ENCODE measurements at regions not wholly inside any gene's neighbourhood (a gene's known extent, or its start where the extent isn't known, plus 50 kb on each side); places are given as distances from the start of the nearest gene placed in this dataset.

DNA sequence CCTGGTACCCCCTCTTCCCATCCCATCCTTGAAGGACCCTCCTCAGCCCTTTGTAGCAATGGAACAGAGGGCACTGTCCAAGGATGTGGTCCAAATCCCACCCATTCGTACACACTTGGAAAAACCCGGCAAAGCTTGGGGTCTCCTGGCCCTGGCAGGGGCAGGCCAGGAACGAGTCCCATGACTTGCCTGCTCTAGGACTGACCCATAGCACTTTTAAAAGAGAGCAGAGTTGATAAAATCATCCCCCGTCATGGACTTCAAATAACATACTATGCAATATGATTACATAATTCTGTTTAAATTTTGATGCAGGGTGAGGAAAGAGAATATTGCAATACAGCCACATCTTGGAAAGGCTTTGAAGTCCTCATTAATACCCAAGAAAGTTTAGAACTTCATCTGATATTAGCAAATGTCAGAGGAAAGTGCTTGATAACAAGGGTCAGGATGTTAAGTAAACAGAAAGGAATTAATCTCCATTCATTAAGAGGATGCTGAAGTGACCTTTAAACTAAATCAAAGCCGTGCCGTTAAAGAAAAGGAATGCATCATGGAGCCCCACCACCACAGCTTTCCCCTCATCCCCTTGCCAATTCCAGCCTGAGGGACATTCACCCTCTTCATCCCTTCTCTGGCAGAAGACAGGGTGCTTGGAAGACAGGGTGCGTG is 60.7 kb upstream of the NXT1 start:
- CTCF ChIA-PET = no interaction called here
- POLR2A ChIA-PET = interaction anchor here (1.1 kb wide), 1 partner anchor 60 kb away, joined by 3 read pairs; the partner anchor contains the start of gene NXT1
- TF ChIP-seq HDGF (IDR thresholded peaks at IDR 0.05; ENCODE audit: borderline replicate concordance) (no peak), FOXA1 (IDR thresholded peaks at IDR 0.05) (no peak), NFRKB (IDR thresholded peaks at IDR 0.05) (no peak), ARNT (IDR thresholded peaks at IDR 0.05) (no peak), FOXK2 (IDR thresholded peaks at IDR 0.05) (no peak), TARDBP (IDR thresholded peaks at IDR 0.05) (no peak), FOXM1 (IDR thresholded peaks at IDR 0.05; ENCODE audit: borderline replicate concordance) (no peak), CTBP1 (IDR thresholded peaks at IDR 0.05; ENCODE audit: borderline replicate concordance) (no peak), LEF1 (IDR thresholded peaks at IDR 0.05; ENCODE audit: borderline replicate concordance) (no peak), ZNF384 (IDR thresholded peaks at IDR 0.05) (no peak)
- TF ChIP-seq, protein P1, sequence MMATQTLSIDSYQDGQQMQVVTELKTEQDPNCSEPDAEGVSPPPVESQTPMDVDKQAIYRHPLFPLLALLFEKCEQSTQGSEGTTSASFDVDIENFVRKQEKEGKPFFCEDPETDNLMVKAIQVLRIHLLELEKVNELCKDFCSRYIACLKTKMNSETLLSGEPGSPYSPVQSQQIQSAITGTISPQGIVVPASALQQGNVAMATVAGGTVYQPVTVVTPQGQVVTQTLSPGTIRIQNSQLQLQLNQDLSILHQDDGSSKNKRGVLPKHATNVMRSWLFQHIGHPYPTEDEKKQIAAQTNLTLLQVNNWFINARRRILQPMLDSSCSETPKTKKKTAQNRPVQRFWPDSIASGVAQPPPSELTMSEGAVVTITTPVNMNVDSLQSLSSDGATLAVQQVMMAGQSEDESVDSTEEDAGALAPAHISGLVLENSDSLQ (IDR thresholded peaks at IDR 0.05) = no peak
- DNase-seq (ENCODE audit: extremely low spot score) = no peak

DNA sequence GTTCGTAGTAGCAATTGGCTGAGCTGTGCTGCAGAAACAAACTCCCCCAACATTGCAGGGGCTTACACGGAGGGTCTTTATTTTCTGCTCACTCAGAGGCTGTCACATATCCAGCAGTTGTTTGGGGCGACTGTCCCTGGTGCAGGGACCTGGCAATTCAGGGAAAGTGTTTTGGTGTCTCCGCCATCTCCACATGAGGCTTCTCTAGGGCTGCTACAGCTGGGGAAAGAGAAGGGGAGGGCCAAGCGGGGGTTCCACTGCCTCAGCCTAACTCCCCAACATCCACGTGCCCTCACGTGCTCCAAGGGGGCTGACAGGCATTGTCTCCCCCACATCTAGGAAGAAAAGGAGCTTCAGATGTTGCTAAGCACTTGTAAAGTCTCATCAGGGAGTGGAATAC is 61.3 kb upstream of the NXT1 start:
- CTCF ChIA-PET = no interaction called here
- DNase-seq (ENCODE audit: extremely low spot score) = no peak
- POLR2A ChIA-PET = no interaction called here
- TF ChIP-seq SUZ12 (IDR thresholded peaks at IDR 0.05) = no peak
- no peak for TF ChIP-seq NFRKB (IDR thresholded peaks at IDR 0.05)
- TF ChIP-seq BHLHE40 (IDR thresholded peaks at IDR 0.05; ENCODE audit: borderline replicate concordance) = no peak

DNA sequence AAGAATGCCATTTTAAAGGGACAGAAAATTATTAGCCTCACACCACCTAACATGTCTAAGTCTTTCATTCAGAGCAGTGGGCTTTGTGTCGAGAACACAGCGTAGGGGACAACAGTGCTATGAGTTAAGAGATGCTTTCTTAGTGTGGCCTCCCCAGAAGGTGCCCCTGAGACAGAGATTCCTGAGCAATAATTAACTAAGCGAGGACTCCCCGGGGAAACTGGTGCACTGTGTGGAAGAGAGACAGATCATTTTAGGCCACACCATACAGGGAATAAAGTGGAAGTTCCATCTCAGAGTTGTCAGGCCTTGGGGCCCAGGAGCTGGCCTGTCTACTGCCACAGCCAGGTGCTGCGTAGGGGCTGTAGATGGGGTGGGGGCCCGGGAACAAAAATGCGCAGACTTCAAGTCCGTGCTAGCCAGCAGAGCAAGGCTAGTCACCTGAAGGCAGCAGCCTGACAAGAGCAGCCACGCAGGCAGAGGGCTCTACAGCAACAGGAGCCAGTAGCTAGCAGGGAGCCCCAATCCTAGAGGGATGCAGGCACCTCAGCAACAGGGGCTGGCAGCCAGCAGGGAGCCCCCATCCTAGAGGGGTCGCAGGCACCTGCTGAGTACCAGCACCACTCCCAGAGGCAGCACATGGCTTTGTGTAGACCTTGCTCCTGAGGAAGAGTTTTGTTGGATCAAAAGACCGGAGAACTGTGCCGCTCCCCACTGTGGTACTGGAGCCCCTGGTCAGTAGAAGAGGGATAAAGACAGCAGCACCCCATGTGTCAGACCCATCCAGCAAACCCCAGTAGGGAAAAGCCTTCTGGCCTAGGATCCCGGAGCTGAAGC is 63.0 kb upstream of the NXT1 start:
- no peak for DNase-seq (ENCODE audit: extremely low spot score)
- CTCF ChIA-PET = no interaction called here

DNA sequence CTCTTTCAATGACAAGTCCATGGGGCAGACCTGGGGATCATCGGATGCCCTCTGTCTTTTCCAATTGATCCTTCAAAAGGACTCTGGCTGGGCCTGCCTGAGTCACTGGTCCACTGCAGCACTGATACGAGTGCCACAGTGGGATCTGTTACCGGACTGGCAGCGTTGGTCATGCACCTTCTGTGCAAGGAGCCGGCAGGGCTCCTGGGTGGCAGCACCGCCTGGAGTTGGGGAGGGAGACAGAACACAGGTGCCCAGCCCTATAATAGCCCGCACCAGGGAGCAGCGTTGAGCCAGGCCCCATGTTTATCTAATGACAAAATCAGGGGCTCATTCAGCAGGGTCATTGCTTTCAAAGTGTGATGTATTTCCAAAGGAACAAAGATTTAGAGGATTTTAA is 64.2 kb upstream of the NXT1 start:
- DNase-seq (ENCODE audit: extremely low spot score) = no peak
- TF ChIP-seq BHLHE40 (IDR thresholded peaks at IDR 0.05; ENCODE audit: borderline replicate concordance) = no peak
- TF ChIP-seq, protein P1 (IDR thresholded peaks at IDR 0.05) = no peak
- ChIA-PET POLR2A (no interaction called here), CTCF (no interaction called here)

More for the DNA sequence above, 63.0 kb upstream of the NXT1 start:
- POLR2A ChIA-PET = interaction anchor here (1.4 kb wide), 1 partner anchor 63 kb away, joined by 4 read pairs; the partner anchor contains the start of gene NXT1
- TF ChIP-seq ELF4 (IDR thresholded peaks at IDR 0.05) (no peak), SP1 (IDR thresholded peaks at IDR 0.05) (no peak), SUZ12 (IDR thresholded peaks at IDR 0.05) (no peak), FOXM1 (IDR thresholded peaks at IDR 0.05; ENCODE audit: borderline replicate concordance) (no peak), TARDBP (IDR thresholded peaks at IDR 0.05) (no peak), L3MBTL2 (conservative IDR thresholded peaks at IDR 0.05) (no peak), ARNT (IDR thresholded peaks at IDR 0.05) (no peak), ZNF384 (IDR thresholded peaks at IDR 0.05) (no peak), NFRKB (IDR thresholded peaks at IDR 0.05) (no peak), BHLHE40 (IDR thresholded peaks at IDR 0.05; ENCODE audit: borderline replicate concordance) (no peak), HDGF (IDR thresholded peaks at IDR 0.05; ENCODE audit: borderline replicate concordance) (no peak)
- TF ChIP-seq, protein P1 (IDR thresholded peaks at IDR 0.05) = no peak

DNA sequence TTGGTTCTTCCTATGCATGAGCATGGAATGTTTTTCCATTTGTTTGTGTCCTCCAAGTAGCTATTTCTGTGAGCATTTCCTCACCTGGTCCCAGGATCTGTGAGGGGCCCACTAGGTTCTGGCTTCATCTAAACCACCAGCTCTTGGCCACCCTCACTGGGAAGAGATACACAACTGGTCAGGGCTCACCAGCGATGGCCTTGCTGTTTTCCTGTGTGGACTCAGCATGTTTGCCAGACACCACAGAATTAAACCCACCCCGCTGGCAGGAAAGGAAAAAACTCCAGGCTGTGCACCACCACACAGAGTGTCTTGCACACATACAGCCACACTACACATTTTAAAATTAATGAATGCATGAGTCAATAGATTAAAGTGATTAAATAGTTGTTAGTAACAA is 65.1 kb upstream of the NXT1 start:
- CTCF ChIA-PET = no interaction called here
- TF ChIP-seq HDGF (IDR thresholded peaks at IDR 0.05; ENCODE audit: borderline replicate concordance) = no peak
- no peak for TF ChIP-seq CTBP1 (IDR thresholded peaks at IDR 0.05; ENCODE audit: borderline replicate concordance)
- no peak for TF ChIP-seq ZNF384 (IDR thresholded peaks at IDR 0.05)
- no peak for TF ChIP-seq FOXK2 (IDR thresholded peaks at IDR 0.05)
- TF ChIP-seq NFRKB (IDR thresholded peaks at IDR 0.05) = no peak
- TF ChIP-seq, protein P1 (IDR thresholded peaks at IDR 0.05) = no peak
- no peak for TF ChIP-seq FOXM1 (IDR thresholded peaks at IDR 0.05; ENCODE audit: borderline replicate concordance)
- TF ChIP-seq SP1 (IDR thresholded peaks at IDR 0.05) = no peak
- no peak for TF ChIP-seq TARDBP (IDR thresholded peaks at IDR 0.05)
- TF ChIP-seq ARNT (IDR thresholded peaks at IDR 0.05) = no peak
- TF ChIP-seq LEF1 (IDR thresholded peaks at IDR 0.05; ENCODE audit: borderline replicate concordance) = no peak
- no peak for TF ChIP-seq BHLHE40 (IDR thresholded peaks at IDR 0.05; ENCODE audit: borderline replicate concordance)
- TF ChIP-seq L3MBTL2 (conservative IDR thresholded peaks at IDR 0.05) = no peak
- no peak for TF ChIP-seq ELF4 (IDR thresholded peaks at IDR 0.05)
- no peak for TF ChIP-seq FOXA1 (IDR thresholded peaks at IDR 0.05)
- no peak for TF ChIP-seq SUZ12 (IDR thresholded peaks at IDR 0.05)
- no peak for DNase-seq (ENCODE audit: extremely low spot score)
- POLR2A ChIA-PET = no interaction called here

DNA sequence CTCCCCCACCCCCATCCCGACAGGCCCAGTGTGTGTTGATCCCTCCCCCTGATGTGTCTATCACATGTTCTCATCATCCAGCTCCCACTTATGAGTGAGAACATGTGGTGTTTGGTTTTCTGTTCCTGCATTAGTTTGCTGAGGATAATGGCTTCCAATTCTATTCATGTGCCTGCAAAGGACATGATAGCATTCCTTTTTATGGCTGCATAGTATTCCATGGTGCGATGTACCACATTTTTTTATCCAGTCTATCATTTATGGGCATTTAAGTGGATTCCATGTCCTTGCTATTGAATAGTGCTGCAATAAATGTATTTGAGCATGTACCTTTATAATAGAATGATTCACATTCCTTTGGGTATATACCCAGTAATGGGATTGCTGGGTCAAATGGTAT is 66.6 kb upstream of the NXT1 start:
- ChIA-PET POLR2A (no interaction called here), CTCF (no interaction called here)
- TF ChIP-seq NFRKB (IDR thresholded peaks at IDR 0.05) = no peak
- no peak for TF ChIP-seq HDGF (IDR thresholded peaks at IDR 0.05; ENCODE audit: borderline replicate concordance)
- no peak for TF ChIP-seq SUZ12 (IDR thresholded peaks at IDR 0.05)
- TF ChIP-seq, protein P1 (IDR thresholded peaks at IDR 0.05) = no peak
- no peak for TF ChIP-seq SP1 (IDR thresholded peaks at IDR 0.05)
- TF ChIP-seq ZNF384 (IDR thresholded peaks at IDR 0.05) = no peak
- no peak for TF ChIP-seq BHLHE40 (IDR thresholded peaks at IDR 0.05; ENCODE audit: borderline replicate concordance)
- TF ChIP-seq ELF4 (IDR thresholded peaks at IDR 0.05) = no peak
- TF ChIP-seq TARDBP (IDR thresholded peaks at IDR 0.05) = no peak
- TF ChIP-seq CTBP1 (IDR thresholded peaks at IDR 0.05; ENCODE audit: borderline replicate concordance) = no peak
- TF ChIP-seq L3MBTL2 (conservative IDR thresholded peaks at IDR 0.05) = no peak
- no peak for TF ChIP-seq FOXA1 (IDR thresholded peaks at IDR 0.05)
- no peak for TF ChIP-seq ARNT (IDR thresholded peaks at IDR 0.05)
- DNase-seq (ENCODE audit: extremely low spot score) = no peak

Measured in HEK293T (cell line).